ENCODE measurements at regions not wholly inside any gene's neighbourhood (a gene's known extent, or its start where the extent isn't known, plus 50 kb on each side); places are given as distances from the start of the nearest gene placed in this dataset.

- no peak overlapping the region for H3K27ac ChIP-seq
- 60 to 100% (median 88%) methylated on average over 1 to 5 of the region's 5 CpGs; no CpG with 5 or more reads in 2 of the 10 experiments for WGBS, 10 experiments
Observed at GRCh38 chr4:38268108-38268820, 308.1 kb downstream of the PTTG2 start.

GRCh38 chr4:38268837-38269236, 308.6 kb downstream of the PTTG2 start:
- Histone ChIP-seq H3K4me1 (replicated peaks in 1 of 2) (peaks cover 0 to 5% of the 10 kb centered on the region in 2 donors), H3K4me3 (no peak overlapping the region), H3K27ac (no peak overlapping the region)
- 80 to 100% (median 100%) methylated on average over 1 of the region's 1 CpG; no CpG with 5 or more reads in 2 of the 10 experiments for WGBS, 10 experiments
- in situ Hi-C loops (cut with MboI; ENCODE audit: low pct_unique_long_range_greater_than_20kb in 2 of 9, low sequenced_read_pairs in 9 of 9, unreplicated experiment in 9 of 9), result no loop called here
- ATAC-seq (replicated peaks in 6 of 8), result no peak

More at GRCh38 chr4:38268108-38268820, 308.1 kb downstream of the PTTG2 start:
- ATAC-seq (replicated peaks in 6 of 8), result no peak
- Histone ChIP-seq H3K4me1 (replicated peaks in 1 of 2) (peaks cover 0 to 5% of the 10 kb centered on the region in 2 donors), H3K4me3 (no peak overlapping the region)
- in situ Hi-C loops (cut with MboI; ENCODE audit: low pct_unique_long_range_greater_than_20kb in 2 of 9, low sequenced_read_pairs in 9 of 9, unreplicated experiment in 9 of 9), result no loop called here

DNA sequence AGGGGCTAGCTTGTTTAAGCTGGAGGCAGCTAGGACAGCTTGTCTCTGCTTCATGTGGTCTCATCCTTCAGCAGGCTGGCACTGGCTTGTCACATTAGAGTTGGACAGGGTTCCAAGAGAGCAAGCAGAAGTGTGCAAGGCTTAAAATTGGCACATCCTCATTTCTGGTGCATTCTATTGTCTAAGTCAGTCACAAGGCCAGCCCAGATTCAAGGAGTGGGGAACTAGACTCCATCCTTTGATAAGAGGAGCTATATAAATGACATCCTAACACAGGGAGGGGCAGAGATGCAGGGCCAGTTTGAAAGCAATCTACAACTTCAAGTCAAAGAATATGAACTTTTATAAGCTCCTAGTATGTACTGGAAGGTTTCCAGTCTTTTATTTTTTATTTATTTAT, 313.2 kb downstream of the PTTG2 start:
- Histone ChIP-seq H3K4me1 (replicated peaks in 1 of 2) (no peaks in the 10 kb centered on the region), H3K4me3 (no peak overlapping the region), H3K27ac (no peak overlapping the region)
- in situ Hi-C loops (cut with MboI; ENCODE audit: low pct_unique_long_range_greater_than_20kb in 2 of 9, low sequenced_read_pairs in 9 of 9, unreplicated experiment in 9 of 9), result no loop called here
- ATAC-seq (replicated peaks in 6 of 8), result no peak

DNA sequence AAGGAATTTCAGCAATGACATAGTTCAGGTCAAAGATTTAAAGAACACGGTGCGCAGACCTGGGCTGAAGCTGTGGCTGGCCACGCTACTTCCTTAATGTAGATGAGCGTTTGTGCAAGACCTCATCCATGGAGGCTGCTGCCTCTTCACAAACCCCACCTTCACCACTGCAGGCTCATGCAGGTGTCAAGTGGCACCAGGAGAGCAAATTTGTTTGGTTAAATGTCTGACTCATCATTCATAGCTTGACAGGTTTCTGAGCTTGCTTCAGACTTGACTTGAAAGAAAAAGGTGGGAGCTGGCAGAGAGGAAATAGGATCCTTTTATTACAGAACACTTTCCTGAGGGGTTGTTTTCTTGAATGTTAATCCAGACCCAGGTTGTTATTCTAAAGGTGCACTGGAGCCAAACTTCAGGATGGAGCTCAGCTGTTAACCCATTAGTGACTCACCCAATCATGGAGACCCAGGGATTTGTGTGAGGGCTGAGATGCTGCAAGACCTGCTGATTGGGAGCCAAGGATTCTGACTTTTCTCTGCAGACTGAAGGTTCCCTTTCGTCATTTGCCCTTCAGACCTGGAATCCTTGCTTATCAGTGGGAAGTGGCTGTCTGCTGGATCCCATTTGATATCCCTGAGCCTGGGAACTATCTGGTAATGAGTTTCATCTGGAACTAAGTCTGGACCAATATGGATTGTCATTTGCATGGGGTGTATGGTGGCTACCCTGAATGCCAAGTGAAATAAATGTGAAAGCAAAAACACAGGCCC, 315.3 kb downstream of the PTTG2 start:
- in situ Hi-C loops (cut with MboI; ENCODE audit: low pct_unique_long_range_greater_than_20kb in 2 of 9, low sequenced_read_pairs in 9 of 9, unreplicated experiment in 9 of 9), result no loop called here
- H3K27ac ChIP-seq, result no peak overlapping the region
- no peak for ATAC-seq (replicated peaks in 6 of 8)
- H3K4me1 ChIP-seq (replicated peaks in 1 of 2), result peaks cover 0 to 5% of the 10 kb centered on the region in 2 donors
- WGBS, 10 experiments, result 96 to 100% (median 100%) methylated on average over 1 to 5 of the region's 5 CpGs; no CpG with 5 or more reads in 4 of the 10 experiments
- H3K4me3 ChIP-seq, result no peak overlapping the region

- no peak overlapping the region for H3K4me3 ChIP-seq
- peaks cover 0 to 5% of the 10 kb centered on the region in 2 donors for H3K4me1 ChIP-seq (replicated peaks in 1 of 2)
- no peak overlapping the region for H3K27ac ChIP-seq
- in situ Hi-C loops (cut with MboI; ENCODE audit: low pct_unique_long_range_greater_than_20kb in 2 of 9, low sequenced_read_pairs in 9 of 9, unreplicated experiment in 9 of 9), result no loop called here
- no peak for ATAC-seq (replicated peaks in 6 of 8)
- 20 to 100% (median 93%) methylated on average over 1 to 3 of the region's 4 CpGs; no CpG with 5 or more reads in 2 of the 10 experiments for WGBS, 10 experiments
Observed at GRCh38 chr4:38278255-38278654, 318.1 kb downstream of the PTTG2 start.

GRCh38 chr4:38279077-38279476, 318.9 kb downstream of the PTTG2 start:
- in situ Hi-C loops (cut with MboI; ENCODE audit: low pct_unique_long_range_greater_than_20kb in 2 of 9, low sequenced_read_pairs in 9 of 9, unreplicated experiment in 9 of 9), result no loop called here
- WGBS, 10 experiments, result 50 to 100% (median 100%) methylated on average over 1 to 2 of the region's 8 CpGs; no CpG with 5 or more reads in 7 of the 10 experiments
- H3K4me3 ChIP-seq, result no peak overlapping the region
- H3K4me1 ChIP-seq (replicated peaks in 1 of 2), result peaks cover 0 to 5% of the 10 kb centered on the region in 2 donors
- no peak for ATAC-seq (replicated peaks in 6 of 8)
- no peak overlapping the region for H3K27ac ChIP-seq

DNA sequence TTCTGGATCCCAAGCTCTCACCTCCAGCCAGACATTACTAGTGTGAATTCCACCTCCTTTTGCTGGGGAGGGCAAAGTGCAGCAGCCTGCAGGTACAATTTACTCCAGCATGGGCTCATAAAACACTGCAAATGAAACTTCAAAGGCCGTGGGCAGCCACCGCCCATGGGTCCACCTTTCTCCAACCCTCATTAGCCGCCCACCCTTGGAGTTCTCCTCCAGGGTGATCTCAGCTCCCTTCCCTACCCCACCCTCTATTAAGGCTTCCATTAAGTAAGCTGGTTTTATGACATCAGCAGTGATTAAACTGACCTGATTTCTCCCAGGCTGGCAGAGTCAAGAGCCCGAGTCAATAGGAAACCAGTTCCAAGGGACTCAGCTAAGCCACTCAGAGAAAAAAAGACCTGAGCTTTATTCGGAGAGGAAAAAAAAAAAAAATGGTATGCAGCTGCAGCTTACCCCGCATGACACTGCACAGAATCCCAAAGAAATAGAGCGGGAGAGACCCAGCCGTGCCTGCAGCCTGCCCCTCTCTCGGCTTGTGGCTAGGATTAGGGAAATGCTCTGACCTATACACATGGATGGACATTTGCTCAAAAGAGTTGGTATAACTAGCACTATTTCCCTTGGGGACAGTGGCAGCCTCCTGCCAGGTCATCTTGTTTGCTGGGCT, 319.6 kb downstream of the PTTG2 start:
- H3K4me3 ChIP-seq, result no peak overlapping the region
- WGBS, 10 experiments, result 32 to 100% (median 57%) methylated on average over 2 to 9 of the region's 9 CpGs; no CpG with 5 or more reads in 1 of the 10 experiments
- peak in 7 of 8 experiments; percentile 11 to 98 (median 89) for ATAC-seq (replicated peaks in 6 of 8)
- in situ Hi-C loops (cut with MboI; ENCODE audit: low pct_unique_long_range_greater_than_20kb in 2 of 9, low sequenced_read_pairs in 9 of 9, unreplicated experiment in 9 of 9), result no loop called here
- H3K4me1 ChIP-seq (replicated peaks in 1 of 2), result peaks cover 0 to 5% of the 10 kb centered on the region in 2 donors
- H3K27ac ChIP-seq, result no peak overlapping the region

GRCh38 chr4:38280323-38280706, 320.1 kb downstream of the PTTG2 start:
- ATAC-seq (replicated peaks in 6 of 8), result no peak
- Histone ChIP-seq H3K4me3 (no peak overlapping the region), H3K27ac (no peak overlapping the region), H3K4me1 (replicated peaks in 1 of 2) (peaks cover 0 to 5% of the 10 kb centered on the region in 2 donors)
- 61 to 100% (median 81%) methylated on average over 1 to 4 of the region's 4 CpGs; no CpG with 5 or more reads in 2 of the 10 experiments for WGBS, 10 experiments
- in situ Hi-C loops (cut with MboI; ENCODE audit: low pct_unique_long_range_greater_than_20kb in 2 of 9, low sequenced_read_pairs in 9 of 9, unreplicated experiment in 9 of 9), result no loop called here

DNA sequence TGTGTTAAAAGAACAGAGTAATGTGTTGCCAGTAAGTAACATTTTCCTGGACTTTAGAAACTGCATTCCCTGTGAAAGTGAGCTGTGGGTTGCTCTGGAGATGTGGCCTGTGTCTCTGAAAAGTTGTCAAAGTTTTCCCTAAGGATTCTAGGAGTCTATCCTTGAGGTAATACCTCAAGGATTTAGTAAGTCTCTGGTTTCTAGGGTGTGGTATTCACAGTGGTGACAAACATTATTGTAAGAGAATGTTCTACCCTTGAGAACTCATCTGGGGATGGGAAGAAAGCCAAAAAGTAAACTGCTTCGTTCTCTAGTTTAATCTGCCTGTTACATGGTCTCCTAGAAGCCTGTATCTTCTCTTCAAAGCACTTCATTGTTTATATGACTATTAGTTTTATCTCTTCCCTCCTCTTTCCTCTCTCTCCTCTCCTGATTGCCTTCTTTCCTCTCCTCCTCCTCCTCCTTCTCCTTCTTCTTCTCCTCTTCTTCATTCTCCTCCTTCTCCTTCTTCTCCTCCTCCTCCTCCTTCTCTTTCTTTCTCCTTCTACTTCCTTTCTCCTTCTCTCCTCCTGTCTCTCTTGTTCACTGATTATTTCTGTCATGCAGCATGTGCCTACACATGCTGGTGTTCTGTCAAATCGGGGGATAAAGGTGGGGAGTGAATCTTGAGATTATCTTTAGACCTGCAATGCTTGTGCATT, 321.3 kb downstream of the PTTG2 start:
- WGBS, 10 experiments, result 50 to 100% (median 86%) methylated on average over 1 to 2 of the region's 2 CpGs; no CpG with 5 or more reads in 1 of the 10 experiments
- H3K27ac ChIP-seq, result no peak overlapping the region
- H3K4me3 ChIP-seq, result no peak overlapping the region
- in situ Hi-C loops (cut with MboI; ENCODE audit: low pct_unique_long_range_greater_than_20kb in 2 of 9, low sequenced_read_pairs in 9 of 9, unreplicated experiment in 9 of 9), result no loop called here
- H3K4me1 ChIP-seq (replicated peaks in 1 of 2), result peaks cover 0 to 5% of the 10 kb centered on the region in 2 donors
- ATAC-seq (replicated peaks in 6 of 8), result peak in 4 of 8 experiments; percentile 47 to 91 (median 68)

GRCh38 chr4:38283724-38284123, 323.5 kb downstream of the PTTG2 start:
- no peak overlapping the region for H3K4me3 ChIP-seq
- H3K4me1 ChIP-seq (replicated peaks in 1 of 2), result peaks cover 16 to 17% of the 10 kb centered on the region in 2 donors
- H3K27ac ChIP-seq, result no peak overlapping the region
- no peak for ATAC-seq (replicated peaks in 6 of 8)
- 17 to 100% (median 79%) methylated on average over 1 to 3 of the region's 3 CpGs; no CpG with 5 or more reads in 1 of the 10 experiments for WGBS, 10 experiments
- in situ Hi-C loops (cut with MboI; ENCODE audit: low pct_unique_long_range_greater_than_20kb in 2 of 9, low sequenced_read_pairs in 9 of 9, unreplicated experiment in 9 of 9), result no loop called here

DNA sequence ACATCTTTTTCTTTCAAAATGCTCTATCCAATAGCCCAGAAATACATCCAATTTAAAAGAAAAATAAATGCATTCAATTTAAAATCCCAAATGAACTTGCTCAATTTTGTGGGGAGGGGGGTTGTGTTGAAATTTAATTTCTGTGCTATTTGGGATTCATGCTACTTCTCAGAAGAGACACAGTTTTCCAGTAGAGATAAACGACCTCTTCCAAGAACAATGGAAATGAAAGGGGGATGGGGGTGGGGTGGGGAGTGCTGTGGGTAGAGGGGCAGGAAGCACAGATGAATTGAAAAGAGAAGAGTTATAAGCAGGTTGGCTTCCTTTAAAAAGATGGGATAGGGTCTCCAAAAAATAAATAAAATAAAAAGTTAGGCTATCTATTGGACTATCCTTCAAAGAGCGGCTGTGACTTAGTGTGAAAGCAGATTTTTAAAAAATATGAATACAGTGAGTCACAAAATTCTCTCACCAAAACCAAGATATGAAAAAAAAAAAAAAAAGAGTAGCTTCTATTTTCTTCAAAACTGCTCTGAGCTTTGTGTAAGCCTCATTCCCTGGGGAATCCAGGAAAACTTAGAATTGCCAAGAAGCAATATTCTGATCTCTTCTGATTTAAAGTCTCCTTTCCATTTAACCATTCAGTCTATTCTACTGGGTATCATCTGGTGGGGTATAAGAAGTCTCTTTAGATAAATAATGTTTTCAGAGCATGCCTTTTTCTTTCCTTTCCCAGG, 324.3 kb downstream of the PTTG2 start:
- in situ Hi-C loops (cut with MboI; ENCODE audit: low pct_unique_long_range_greater_than_20kb in 2 of 9, low sequenced_read_pairs in 9 of 9, unreplicated experiment in 9 of 9), result no loop called here
- Histone ChIP-seq H3K4me3 (no peak overlapping the region), H3K27ac (no peak overlapping the region), H3K4me1 (replicated peaks in 1 of 2) (peaks cover 16 to 17% of the 10 kb centered on the region in 2 donors)
- no peak for ATAC-seq (replicated peaks in 6 of 8)
- 50 to 100% (median 100%) methylated on average over 1 to 2 of the region's 2 CpGs; no CpG with 5 or more reads in 1 of the 10 experiments for WGBS, 10 experiments
